PC-9 (cell line): ENCODE measurements at regions not wholly inside any gene's neighbourhood (a gene's known extent, or its start where the extent isn't known, plus 50 kb on each side); places are given as distances from the start of the nearest gene placed in this dataset.

Experiments used
- BruUV-seq: library from RNA; stranded (reverse); fragments of 400-500 nt; replicated peaks from 2 replicates; lab custom pipeline; 2021; lab: Mats Ljungman, UMichigan
- CTCF ChIA-PET: fragments of 300-600 bp; sonication (Branson Sonifier 250); formaldehyde crosslinking; loops from one replicate; lab custom pipeline; 2022; ENCODE audit warnings: antibody characterized with exemption; lab: Charles Lee
- POLR2A ChIA-PET: fragments of 300-600 bp; sonication (Branson Sonifier 250); formaldehyde crosslinking; loops from one replicate; lab custom pipeline; 2022; ENCODE audit warnings: antibody characterized with exemption; ENCODE audit not compliant: unreplicated experiment; lab: Charles Lee
- DNase-seq, 2 experiments: peaks; one replicate each; pipeline versions ENCODE4 v3.0.0 to v3.0.0-alpha.2; 2015 to 2022; ENCODE audit warnings: mixed read lengths in 1 of 2
- H2AFZ ChIP-seq: fragments of 200-600 bp; sonication (generic); 2 replicates; pipeline ENCODE4 v1.8.1; 2017; ENCODE audit warnings: antibody characterized with exemption
- H3F3A ChIP-seq: fragments of 200-600 bp; sonication (generic); 2 replicates; pipeline ENCODE4 v1.8.1; 2017; ENCODE audit warnings: antibody characterized with exemption, mild to moderate bottlenecking, low read depth; ENCODE audit not compliant: insufficient read depth
- H3K27ac ChIP-seq: fragments of 200-600 bp; sonication (generic); 2 replicates; pipeline ENCODE4 v1.6.1; 2016; ENCODE audit warnings: mixed run types
- H3K27me3 ChIP-seq: fragments of 200-600 bp; sonication (generic); 2 replicates; pipeline ENCODE4 v1.6.1; 2016; ENCODE audit warnings: low read depth, mixed run types; ENCODE audit not compliant: insufficient read depth
- H3K36me3 ChIP-seq: fragments of 200-600 bp; sonication (generic); 2 replicates; pipeline ENCODE4 v1.6.1; 2016; ENCODE audit warnings: low read depth, mixed run types
- H3K4me1 ChIP-seq: fragments of 200-600 bp; sonication (generic); replicated peaks from 2 replicates; pipeline ENCODE4 v1.6.1; 2016; ENCODE audit warnings: mixed run types; ENCODE audit not compliant: insufficient read depth
- H3K4me2 ChIP-seq: fragments of 200-600 bp; sonication (generic); 2 replicates; pipeline ENCODE4 v1.6.1; 2017; ENCODE audit warnings: mixed run types
- H3K4me3 ChIP-seq: fragments of 200-600 bp; sonication (generic); 2 replicates; pipeline ENCODE4 v1.6.1; 2016; ENCODE audit warnings: mixed run types
- H3K79me2 ChIP-seq: fragments of 200-600 bp; sonication (generic); 2 replicates; pipeline ENCODE4 v1.6.1; 2017; ENCODE audit warnings: low read depth, mixed run types
- H3K9me2 ChIP-seq: fragments of 200-600 bp; sonication (generic); 2 replicates; pipeline ENCODE4 v1.8.1; 2017; ENCODE audit warnings: mild to moderate bottlenecking; ENCODE audit not compliant: insufficient read depth
- H3K9me3 ChIP-seq: fragments of 200-600 bp; sonication (generic); 2 replicates; pipeline ENCODE4 v1.8.1; 2016; ENCODE audit warnings: low read depth; ENCODE audit not compliant: insufficient read depth
- H4K20me1 ChIP-seq: fragments of 200-600 bp; sonication (generic); 2 replicates; pipeline ENCODE4 v1.8.1; 2017; ENCODE audit not compliant: insufficient read depth
- EZH2 ChIP-seq: fragments of 200-600 bp; sonication (generic); IDR thresholded peaks from 2 replicates; pipeline ENCODE4 v1.8.0; 2017; ENCODE audit warnings: antibody characterized with exemption, low read depth
- intact Hi-C: fragments of 100-400 bp; cut with micrococcal nuclease; formaldehyde crosslinking; loops from one replicate; pipeline ENCODE4 v1.10.0; 2022; ENCODE audit not compliant: unreplicated experiment
- TF ChIP-seq, protein P1 (sequence below): fragments of 200-600 bp; sonication (generic); conservative IDR thresholded peaks from 2 replicates; pipeline ENCODE4 v1.6.1; 2017; ENCODE audit warnings: mixed run types, antibody characterized with exemption, mild to moderate bottlenecking, moderate library complexity

DNA sequence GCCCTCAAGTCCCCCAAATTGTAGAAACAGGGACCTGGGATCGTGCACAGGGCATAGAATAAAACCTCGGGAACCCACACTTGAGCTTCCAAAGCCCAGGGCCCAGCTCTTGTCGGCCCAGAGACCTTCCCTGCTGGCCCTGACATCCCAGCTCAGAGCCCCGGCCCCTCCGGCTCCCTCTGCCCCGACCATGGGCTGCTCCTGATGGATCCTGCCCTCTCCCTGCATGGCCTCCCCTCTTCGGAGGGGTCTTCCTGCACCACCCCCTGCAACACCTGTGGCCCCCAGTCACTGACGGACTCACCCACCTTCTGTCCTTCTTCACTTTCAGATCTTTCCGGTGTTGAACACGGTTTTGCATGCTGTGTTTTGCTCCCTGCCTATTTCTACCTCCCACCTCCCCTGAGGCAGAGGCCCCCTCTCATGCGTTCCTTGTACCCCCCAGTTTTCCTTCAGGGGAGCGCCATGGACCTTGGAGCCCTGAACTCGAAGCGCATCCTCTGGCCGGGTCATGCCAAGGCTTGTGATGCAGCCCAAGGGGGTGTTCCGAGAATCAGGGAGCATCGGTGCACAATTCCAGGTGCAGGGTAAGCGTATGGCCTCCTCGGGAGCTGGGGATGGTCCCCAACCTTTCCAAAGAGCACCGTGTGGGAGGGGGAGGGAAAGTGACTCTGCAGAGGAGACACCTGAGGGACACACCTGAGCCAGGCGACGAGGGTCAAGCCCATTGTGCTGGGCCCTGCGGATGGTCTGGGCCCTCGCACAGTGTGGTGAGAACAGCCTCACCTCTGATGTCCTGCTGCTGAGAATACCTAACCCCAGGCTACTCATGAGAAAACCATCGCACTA is 666.4 kb downstream of the BRD1 start:
- TF ChIP-seq, protein P1, sequence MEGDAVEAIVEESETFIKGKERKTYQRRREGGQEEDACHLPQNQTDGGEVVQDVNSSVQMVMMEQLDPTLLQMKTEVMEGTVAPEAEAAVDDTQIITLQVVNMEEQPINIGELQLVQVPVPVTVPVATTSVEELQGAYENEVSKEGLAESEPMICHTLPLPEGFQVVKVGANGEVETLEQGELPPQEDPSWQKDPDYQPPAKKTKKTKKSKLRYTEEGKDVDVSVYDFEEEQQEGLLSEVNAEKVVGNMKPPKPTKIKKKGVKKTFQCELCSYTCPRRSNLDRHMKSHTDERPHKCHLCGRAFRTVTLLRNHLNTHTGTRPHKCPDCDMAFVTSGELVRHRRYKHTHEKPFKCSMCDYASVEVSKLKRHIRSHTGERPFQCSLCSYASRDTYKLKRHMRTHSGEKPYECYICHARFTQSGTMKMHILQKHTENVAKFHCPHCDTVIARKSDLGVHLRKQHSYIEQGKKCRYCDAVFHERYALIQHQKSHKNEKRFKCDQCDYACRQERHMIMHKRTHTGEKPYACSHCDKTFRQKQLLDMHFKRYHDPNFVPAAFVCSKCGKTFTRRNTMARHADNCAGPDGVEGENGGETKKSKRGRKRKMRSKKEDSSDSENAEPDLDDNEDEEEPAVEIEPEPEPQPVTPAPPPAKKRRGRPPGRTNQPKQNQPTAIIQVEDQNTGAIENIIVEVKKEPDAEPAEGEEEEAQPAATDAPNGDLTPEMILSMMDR: no peak
- TF ChIP-seq EZH2: no peak
- H3K27me3 ChIP-seq: peaks cover 93% of the 10 kb centered on the region
- H3K4me2 ChIP-seq: no peak overlapping the region
- no peaks in the 10 kb centered on the region for H3K4me1 ChIP-seq
- no peak overlapping the region for H2AFZ ChIP-seq
- no peaks in the 10 kb centered on the region for H3K36me3 ChIP-seq
- H3F3A ChIP-seq: no peaks in the 10 kb centered on the region
- no peaks in the 10 kb centered on the region for H3K9me2 ChIP-seq
- no TSS peak for BruUV-seq
- ChIA-PET POLR2A (no interaction called here), CTCF (no interaction called here)
- H4K20me1 ChIP-seq: no peaks in the 10 kb centered on the region
- H3K27ac ChIP-seq: no peak overlapping the region
- DNase-seq: no peak
- H3K9me3 ChIP-seq: no peaks in the 10 kb centered on the region
- H3K79me2 ChIP-seq: no peaks in the 10 kb centered on the region
- H3K4me3 ChIP-seq: no peak overlapping the region
- intact Hi-C loops: no loop called here

DNA sequence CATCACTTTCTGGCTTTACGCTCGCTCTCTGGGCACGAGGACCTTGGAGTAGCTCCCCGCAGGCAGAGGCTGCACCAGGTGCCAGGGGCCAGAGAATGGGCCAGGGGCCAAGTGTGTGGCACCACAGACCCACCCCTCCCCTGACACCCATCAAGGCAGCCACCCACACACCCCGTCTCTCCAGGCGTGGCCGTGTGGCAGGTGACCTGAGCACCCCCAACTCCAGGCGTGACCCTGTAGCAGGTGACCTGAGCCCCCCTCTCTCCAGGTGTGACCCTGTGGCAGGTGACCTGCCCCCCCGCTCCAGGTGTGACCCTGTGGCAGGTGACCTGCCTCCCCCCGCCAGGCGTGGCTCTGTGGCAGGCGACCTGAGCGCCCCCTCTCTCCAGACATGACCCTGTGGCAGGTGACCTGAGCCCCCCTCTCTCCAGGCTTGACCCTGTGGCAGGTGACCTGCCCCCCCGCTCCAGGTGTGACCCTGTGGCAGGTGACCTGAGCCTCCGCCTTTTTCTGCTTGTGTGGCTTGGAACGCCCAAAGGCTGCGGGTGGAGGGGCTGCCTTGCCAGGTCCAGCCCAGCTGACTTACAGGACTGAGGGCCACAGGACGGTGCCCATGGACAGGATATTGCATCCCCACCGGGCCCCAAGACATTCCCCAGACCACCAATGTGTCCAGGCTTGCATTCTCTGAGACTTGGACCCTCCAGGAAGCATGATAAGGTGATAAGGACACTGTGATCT is 667.2 kb downstream of the BRD1 start:
- Histone ChIP-seq H3K4me2 (no peak overlapping the region), H3K9me2 (no peaks in the 10 kb centered on the region), H2AFZ (no peak overlapping the region), H4K20me1 (no peaks in the 10 kb centered on the region), H3K27ac (no peak overlapping the region), H3F3A (no peaks in the 10 kb centered on the region), H3K79me2 (no peaks in the 10 kb centered on the region), H3K27me3 (peaks cover 96% of the 10 kb centered on the region), H3K36me3 (no peaks in the 10 kb centered on the region), H3K4me3 (no peak overlapping the region), H3K4me1 (no peaks in the 10 kb centered on the region), H3K9me3 (no peaks in the 10 kb centered on the region)
- no peak for DNase-seq
- TF ChIP-seq EZH2: no peak
- TF ChIP-seq, protein P1: no peak
- intact Hi-C loops: no loop called here
- no TSS peak for BruUV-seq
- POLR2A ChIA-PET: no interaction called here
- CTCF ChIA-PET: interaction anchor here (0.7 kb wide), 1 partner anchor 448 kb away, joined by 3 read pairs; no protein-coding TSS in a partner anchor

DNA sequence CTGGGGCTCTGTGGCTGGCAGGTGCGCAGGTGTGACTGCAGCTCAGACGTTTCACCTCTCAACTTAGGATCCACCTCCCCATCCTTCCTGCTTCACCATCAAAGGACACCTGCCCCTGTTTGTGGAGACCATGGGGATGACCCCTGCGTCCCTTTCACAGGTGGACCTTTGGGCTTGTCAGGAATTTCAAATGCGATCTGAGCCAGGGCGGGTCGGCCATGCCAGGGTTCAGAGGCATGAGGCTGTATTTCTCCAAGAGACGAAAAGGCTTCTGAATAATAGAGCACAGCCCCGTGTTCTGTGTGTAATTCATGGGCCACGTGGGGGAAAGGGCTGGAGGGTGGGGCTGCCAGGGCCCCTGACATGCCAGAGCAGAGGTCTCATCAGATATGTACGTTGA is 668.0 kb downstream of the BRD1 start:
- no peaks in the 10 kb centered on the region for H3K36me3 ChIP-seq
- no peaks in the 10 kb centered on the region for H4K20me1 ChIP-seq
- H3K79me2 ChIP-seq: no peaks in the 10 kb centered on the region
- no peak for DNase-seq
- CTCF ChIA-PET: interaction anchor here (0.7 kb wide), 1 partner anchor 447 kb away, joined by 3 read pairs; no protein-coding TSS in a partner anchor
- TF ChIP-seq, protein P1: no peak
- TF ChIP-seq EZH2: no peak
- no peaks in the 10 kb centered on the region for H3K4me1 ChIP-seq
- no peaks in the 10 kb centered on the region for H3F3A ChIP-seq
- peaks cover 97% of the 10 kb centered on the region for H3K27me3 ChIP-seq
- no peak overlapping the region for H3K27ac ChIP-seq
- H3K4me3 ChIP-seq: no peak overlapping the region
- no peaks in the 10 kb centered on the region for H3K9me3 ChIP-seq
- POLR2A ChIA-PET: no interaction called here
- no peak overlapping the region for H3K4me2 ChIP-seq
- no TSS peak for BruUV-seq
- no peak overlapping the region for H2AFZ ChIP-seq
- intact Hi-C loops: no loop called here
- H3K9me2 ChIP-seq: no peaks in the 10 kb centered on the region
